ENCODE measurements at regions not wholly inside any gene's neighbourhood (a gene's known extent, or its start where the extent isn't known, plus 50 kb on each side); places are given as distances from the start of the nearest gene placed in this dataset.

DNA sequence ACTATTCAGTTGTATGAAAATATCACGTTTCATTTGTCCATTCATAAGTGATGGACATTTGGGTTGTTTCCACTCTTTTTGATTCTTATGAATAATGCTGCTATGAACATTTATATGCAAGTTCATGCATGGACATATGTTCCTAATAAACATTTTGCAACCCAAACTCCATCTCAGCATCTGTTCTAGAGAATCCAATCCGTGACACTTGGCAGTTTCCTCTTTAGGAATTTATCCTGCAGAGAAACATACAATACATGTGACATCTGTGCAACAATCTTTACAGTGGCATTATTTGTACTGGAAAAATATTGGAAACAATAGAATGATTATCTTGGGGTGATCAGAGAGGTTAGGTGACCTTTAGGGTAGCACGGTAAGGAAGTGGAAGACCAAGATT lies 290.8 kb upstream of the SRRM4 start:
- H3K27me3 ChIP-seq: no peaks in the 10 kb centered on the region
- TF ChIP-seq, protein P1, sequence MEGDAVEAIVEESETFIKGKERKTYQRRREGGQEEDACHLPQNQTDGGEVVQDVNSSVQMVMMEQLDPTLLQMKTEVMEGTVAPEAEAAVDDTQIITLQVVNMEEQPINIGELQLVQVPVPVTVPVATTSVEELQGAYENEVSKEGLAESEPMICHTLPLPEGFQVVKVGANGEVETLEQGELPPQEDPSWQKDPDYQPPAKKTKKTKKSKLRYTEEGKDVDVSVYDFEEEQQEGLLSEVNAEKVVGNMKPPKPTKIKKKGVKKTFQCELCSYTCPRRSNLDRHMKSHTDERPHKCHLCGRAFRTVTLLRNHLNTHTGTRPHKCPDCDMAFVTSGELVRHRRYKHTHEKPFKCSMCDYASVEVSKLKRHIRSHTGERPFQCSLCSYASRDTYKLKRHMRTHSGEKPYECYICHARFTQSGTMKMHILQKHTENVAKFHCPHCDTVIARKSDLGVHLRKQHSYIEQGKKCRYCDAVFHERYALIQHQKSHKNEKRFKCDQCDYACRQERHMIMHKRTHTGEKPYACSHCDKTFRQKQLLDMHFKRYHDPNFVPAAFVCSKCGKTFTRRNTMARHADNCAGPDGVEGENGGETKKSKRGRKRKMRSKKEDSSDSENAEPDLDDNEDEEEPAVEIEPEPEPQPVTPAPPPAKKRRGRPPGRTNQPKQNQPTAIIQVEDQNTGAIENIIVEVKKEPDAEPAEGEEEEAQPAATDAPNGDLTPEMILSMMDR (IDR thresholded peaks at IDR 0.05): no peak
- TF ChIP-seq EP300 (IDR thresholded peaks at IDR 0.05): no peak
- no peak for TF ChIP-seq POLR2AphosphoS5 (IDR thresholded peaks at IDR 0.05)
- no peak for TF ChIP-seq POLR2A (IDR thresholded peaks at IDR 0.05; ENCODE audit: low read depth)
- DNase-seq (ENCODE audit: extremely low spot score): no peak
- H3K4me3 ChIP-seq: no peak overlapping the region
- H3K9me3 ChIP-seq: no peaks in the 10 kb centered on the region
- intact Hi-C loops (cut with DNase I): no loop called here
- 51% methylated on average over 3 of the region's 3 CpGs for WGBS
- H3K4me1 ChIP-seq: no peaks in the 10 kb centered on the region
- H3K27ac ChIP-seq (replicated peaks in 1 of 4): no peak overlapping the region
- H3K36me3 ChIP-seq: no peaks in the 10 kb centered on the region

DNA sequence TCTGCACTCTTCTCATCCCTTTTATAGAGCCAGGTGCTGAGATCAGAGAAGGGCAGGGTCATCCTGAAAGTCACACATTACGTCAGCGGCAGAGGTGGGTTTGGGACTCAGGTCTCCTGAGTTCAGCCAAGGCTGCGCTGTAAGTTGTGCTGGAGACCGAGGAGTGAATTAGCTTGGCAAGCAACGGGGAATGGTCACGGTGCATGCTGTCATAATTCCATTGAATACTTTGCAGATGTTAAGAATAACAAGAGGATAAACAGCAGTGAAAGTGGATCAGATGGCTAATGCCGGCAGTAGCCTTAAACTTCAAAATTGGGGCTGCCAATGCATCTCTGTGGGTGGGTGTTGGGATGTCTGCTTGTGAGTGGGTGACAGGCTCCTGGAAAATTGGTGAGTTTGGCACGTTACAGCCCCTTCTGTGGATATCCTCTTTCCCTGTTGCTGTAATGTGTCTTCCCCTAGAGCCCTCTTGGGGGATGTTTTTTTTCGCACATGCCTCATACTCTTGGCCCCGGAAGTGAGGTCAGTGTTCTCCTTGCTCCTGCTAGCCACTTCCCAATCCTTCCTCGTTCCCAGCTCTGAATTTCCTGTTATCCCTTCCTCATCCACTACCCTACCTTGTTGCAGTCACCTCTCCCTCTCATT lies 287.1 kb upstream of the SRRM4 start:
- Histone ChIP-seq H3K27me3 (no peaks in the 10 kb centered on the region), H3K4me1 (no peaks in the 10 kb centered on the region), H3K9me3 (no peaks in the 10 kb centered on the region), H3K27ac (replicated peaks in 1 of 4) (no peak overlapping the region), H3K36me3 (no peaks in the 10 kb centered on the region), H3K4me3 (no peak overlapping the region)
- DNase-seq (ENCODE audit: extremely low spot score): no peak
- WGBS: 72% methylated on average over 11 of the region's 11 CpGs
- intact Hi-C loops (cut with DNase I): no loop called here
- TF ChIP-seq EP300 (IDR thresholded peaks at IDR 0.05) (no peak), POLR2A (IDR thresholded peaks at IDR 0.05; ENCODE audit: low read depth) (no peak), POLR2AphosphoS5 (IDR thresholded peaks at IDR 0.05) (no peak)
- TF ChIP-seq, protein P1 (IDR thresholded peaks at IDR 0.05): no peak

DNA sequence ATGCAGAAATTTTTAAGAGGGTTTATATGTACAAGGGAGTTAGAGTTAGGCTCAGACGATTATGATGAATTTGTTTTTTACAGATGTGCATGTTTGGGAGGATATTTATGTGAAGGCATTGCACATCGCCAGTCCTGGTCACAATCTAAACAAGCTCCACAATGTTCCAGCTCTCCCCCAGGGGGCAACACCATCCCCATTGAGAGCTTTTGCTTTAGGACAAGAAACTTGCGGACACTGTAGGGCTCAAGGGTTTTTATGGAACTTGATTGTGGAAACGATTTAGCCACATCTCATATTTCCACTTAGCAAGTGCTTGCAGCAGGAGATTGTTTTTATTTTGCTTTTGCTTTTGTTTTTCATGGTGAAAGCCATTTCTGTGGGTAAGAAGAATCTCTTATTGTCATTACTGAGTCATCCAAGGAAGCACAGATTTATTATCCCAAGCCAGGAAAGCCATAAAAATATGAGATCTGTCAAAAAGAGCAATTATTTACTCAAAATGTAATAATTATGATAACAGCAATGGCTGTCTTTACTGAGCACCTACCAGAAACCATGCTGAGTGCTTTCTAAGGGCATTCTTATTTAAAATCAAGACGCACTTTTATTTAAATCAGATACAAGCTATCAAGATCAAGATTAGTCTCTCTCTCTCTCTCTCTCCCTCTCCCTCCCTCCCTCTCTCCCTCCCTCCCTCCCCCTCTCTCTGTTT lies 276.7 kb upstream of the SRRM4 start:
- TF ChIP-seq, protein P1 (IDR thresholded peaks at IDR 0.05): no peak
- TF ChIP-seq POLR2A (IDR thresholded peaks at IDR 0.05; ENCODE audit: low read depth) (no peak), POLR2AphosphoS5 (IDR thresholded peaks at IDR 0.05) (no peak), EP300 (IDR thresholded peaks at IDR 0.05) (no peak)
- 71% methylated on average over 5 of the region's 5 CpGs for WGBS
- Histone ChIP-seq H3K9me3 (peaks cover 0 to 8% (median 4%) of the 10 kb centered on the region in 4 donors), H3K27ac (replicated peaks in 1 of 4) (no peak overlapping the region), H3K27me3 (no peaks in the 10 kb centered on the region), H3K4me3 (no peak overlapping the region), H3K4me1 (no peaks in the 10 kb centered on the region), H3K36me3 (no peaks in the 10 kb centered on the region)
- no peak for DNase-seq (ENCODE audit: extremely low spot score)
- intact Hi-C loops (cut with DNase I): no loop called here

DNA sequence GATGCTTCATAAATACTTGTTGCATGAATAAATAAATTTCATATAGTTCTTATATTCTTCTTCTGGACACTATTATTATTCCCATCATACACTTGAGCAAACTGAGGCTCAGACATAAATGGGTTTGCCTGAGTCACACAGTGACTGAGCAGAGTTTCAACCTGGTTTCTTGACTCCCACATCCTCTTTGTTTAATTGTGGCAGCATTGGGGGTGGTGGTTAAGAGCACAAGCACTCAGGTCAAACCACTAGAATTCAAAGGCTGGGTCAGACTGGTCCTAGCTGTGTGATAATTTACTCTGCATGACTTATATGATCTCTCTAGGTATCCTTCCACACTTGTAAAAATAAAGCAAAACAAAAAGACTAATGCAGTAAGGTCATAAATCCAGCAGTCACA lies 274.9 kb upstream of the SRRM4 start:
- TF ChIP-seq POLR2A (IDR thresholded peaks at IDR 0.05; ENCODE audit: low read depth) (no peak), POLR2AphosphoS5 (IDR thresholded peaks at IDR 0.05) (no peak)
- Histone ChIP-seq H3K4me1 (no peaks in the 10 kb centered on the region), H3K27ac (replicated peaks in 1 of 4) (no peak overlapping the region), H3K4me3 (no peak overlapping the region), H3K36me3 (no peaks in the 10 kb centered on the region), H3K9me3 (no peaks in the 10 kb centered on the region), H3K27me3 (no peaks in the 10 kb centered on the region)
- intact Hi-C loops (cut with DNase I): no loop called here
- no peak for DNase-seq (ENCODE audit: extremely low spot score)

DNA sequence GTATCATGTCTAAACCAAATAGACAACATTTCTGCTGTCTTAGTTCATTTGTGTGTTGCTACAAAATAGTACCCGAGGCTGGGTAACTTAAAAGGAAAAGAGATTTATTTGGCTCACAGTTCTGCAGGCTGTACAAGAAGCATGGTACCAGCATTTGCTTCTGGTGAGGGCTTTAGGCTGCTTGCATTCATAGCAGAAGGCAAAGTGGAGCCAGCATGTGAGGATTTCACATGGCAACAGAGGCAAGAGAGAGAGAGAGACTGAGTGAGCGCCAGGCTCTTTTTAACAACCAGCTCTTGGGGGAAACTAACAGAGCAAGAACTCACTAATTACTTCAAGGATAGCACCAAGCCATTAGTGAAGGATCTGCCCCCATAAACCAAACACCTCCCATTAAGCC lies 271.4 kb upstream of the SRRM4 start:
- WGBS: 75% methylated on average over 2 of the region's 2 CpGs
- intact Hi-C loops (cut with DNase I): no loop called here
- TF ChIP-seq POLR2A (IDR thresholded peaks at IDR 0.05; ENCODE audit: low read depth): no peak
- no peak for TF ChIP-seq EP300 (IDR thresholded peaks at IDR 0.05)
- TF ChIP-seq POLR2AphosphoS5 (IDR thresholded peaks at IDR 0.05): no peak
- TF ChIP-seq, protein P1 (IDR thresholded peaks at IDR 0.05): no peak

More for the DNA sequence above, 271.4 kb upstream of the SRRM4 start:
- Histone ChIP-seq H3K27ac (replicated peaks in 1 of 4) (no peak overlapping the region), H3K4me3 (no peak overlapping the region), H3K4me1 (no peaks in the 10 kb centered on the region), H3K9me3 (no peaks in the 10 kb centered on the region), H3K27me3 (peaks cover 0 to 13% (median 0%) of the 10 kb centered on the region in 4 donors), H3K36me3 (no peaks in the 10 kb centered on the region)
- DNase-seq (ENCODE audit: extremely low spot score): no peak
